Body of pancreas (tissue), 4 donors: ENCODE measurements at regions not wholly inside any gene's neighbourhood (a gene's known extent, or its start where the extent isn't known, plus 50 kb on each side); places are given as distances from the start of the nearest gene placed in this dataset.

Source experiments
- ATAC-seq: fragments of 150-250 bp; one replicate; pipeline ENCODE4 v1.9.1; 2016
- DNase-seq, 4 donors: peaks; one replicate each; pipeline ENCODE4 v3.0.0-alpha.2; 2019
- H3K27ac ChIP-seq, 4 donors: fragments of 200-600 bp; sonication (generic); 1 replicate in 3 of 4; 2 replicates in 1 of 4; pipeline versions ENCODE4 v1.5.1 to v1.6.1; 2016 to 2019; ENCODE audit warnings: mild to moderate bottlenecking in 1 of 4, mixed read lengths in 1 of 4, moderate library complexity in 1 of 4
- H3K27me3 ChIP-seq, 2 donors: fragments of 200-600 bp; sonication (generic); one replicate each; pipeline ENCODE4 v1.6.0; 2016; ENCODE audit warnings: mild to moderate bottlenecking in 1 of 2
- H3K36me3 ChIP-seq, 2 donors: fragments of 200-600 bp; sonication (generic); replicated peaks in 1 of 2; 2 replicates each; pipeline ENCODE4 v1.5.1; 2016; ENCODE audit warnings: low read depth in 2 of 2; ENCODE audit not compliant: insufficient read depth in 1 of 2
- H3K4me1 ChIP-seq: fragments of 200-600 bp; sonication (generic); one replicate; pipeline ENCODE4 v1.6.0; 2016
- H3K4me3 ChIP-seq, 2 donors: fragments of 200-600 bp; sonication (generic); 1 replicate in 1 of 2; 2 replicates in 1 of 2; pipeline ENCODE4 v1.5.1; 2016 to 2019
- H3K9me3 ChIP-seq, 3 donors: fragments of 200-600 bp; sonication (generic); 1 replicate in 2 of 3; 2 replicates in 1 of 3; pipeline ENCODE4 v1.5.1; 2016
- CTCF ChIP-seq, 7 experiments: fragments of 450-650 bp in 4 of 7; fragments of 200-600 bp in 3 of 7; sonication (generic) in 3 of 7; IDR thresholded peaks; one replicate each; pipeline ENCODE4 v1.5.1; 2016 to 2019; ENCODE audit warnings: antibody characterized with exemption in 7 of 7
- POLR2A ChIP-seq, 3 donors: fragments of 450-650 bp; IDR thresholded peaks; one replicate each; pipeline ENCODE4 v1.6.1; 2016; ENCODE audit warnings: antibody characterized with exemption in 3 of 3, mild to moderate bottlenecking in 2 of 3
- WGBS, 2 donors: methylation state at CpG; one replicate each; pipeline ENCODE4 v1.1.5; 2017; 5-methylcytosine and 5-hydroxymethylcytosine counted together
- intact Hi-C: fragments of 100-400 bp; cut with DNase I; formaldehyde crosslinking; loops from one replicate; pipeline ENCODE4 v1.15.1; 2023

DNA sequence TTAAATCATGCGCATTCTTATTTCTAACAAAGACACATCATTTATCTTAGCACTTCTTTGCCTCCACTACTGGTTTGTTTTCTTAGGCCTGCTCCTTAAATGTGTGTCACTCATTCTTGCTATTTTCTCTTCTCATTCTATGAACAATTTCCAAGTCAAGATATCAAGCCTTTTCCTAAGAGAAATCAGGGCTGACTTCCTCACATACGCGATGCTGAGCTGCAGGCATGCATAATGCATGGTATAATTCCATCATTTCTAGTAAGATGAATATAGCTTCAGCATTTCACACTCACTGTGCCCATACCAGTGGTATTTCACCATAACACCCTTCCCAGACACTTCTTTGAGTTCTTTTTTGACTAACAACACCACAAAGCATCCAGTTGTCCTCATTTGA lies 838.9 kb upstream of the DDX18 start:
- Histone ChIP-seq H3K9me3 (peaks cover 0 to 2% (median 0%) of the 10 kb centered on the region in 3 donors), H3K4me1 (no peaks in the 10 kb centered on the region), H3K36me3 (no peaks in the 10 kb centered on the region), H3K27me3 (no peaks in the 10 kb centered on the region), H3K4me3 (no peak overlapping the region), H3K27ac (no peak overlapping the region)
- no peak for DNase-seq
- ATAC-seq: no peak
- intact Hi-C loops: no loop called here
- WGBS, 2 donors: 88 to 92% methylated on average over 3 of the region's 3 CpGs
- TF ChIP-seq POLR2A (IDR thresholded peaks at IDR 0.05): no peak
- no peak for TF ChIP-seq CTCF (IDR thresholded peaks at IDR 0.05)

- 72 to 80% methylated on average over 2 of the region's 2 CpGs for WGBS, 2 donors
- DNase-seq (no peak), ATAC-seq (no peak)
Measured at GRCh38 chr2:116979916-116980764, 834.4 kb upstream of the DDX18 start.

GRCh38 chr2:116987447-116987846 lies 827.0 kb upstream of the DDX18 start:
- TF ChIP-seq CTCF (IDR thresholded peaks at IDR 0.05) (no peak), POLR2A (IDR thresholded peaks at IDR 0.05) (no peak)
- intact Hi-C loops: no loop called here
- Histone ChIP-seq H3K4me3 (no peak overlapping the region), H3K9me3 (no peaks in the 10 kb centered on the region), H3K27me3 (no peaks in the 10 kb centered on the region), H3K36me3 (no peaks in the 10 kb centered on the region), H3K27ac (no peak overlapping the region), H3K4me1 (no peaks in the 10 kb centered on the region)
- 59 to 80% methylated on average over 4 of the region's 4 CpGs for WGBS, 2 donors
- no peak for DNase-seq
- no peak for ATAC-seq

More at GRCh38 chr2:116979916-116980764, 834.4 kb upstream of the DDX18 start:
- Histone ChIP-seq H3K27me3 (no peaks in the 10 kb centered on the region), H3K27ac (no peak overlapping the region), H3K4me3 (no peak overlapping the region), H3K9me3 (peaks cover 0 to 4% (median 0%) of the 10 kb centered on the region in 3 donors), H3K36me3 (no peaks in the 10 kb centered on the region), H3K4me1 (no peaks in the 10 kb centered on the region)
- TF ChIP-seq POLR2A (IDR thresholded peaks at IDR 0.05) (no peak), CTCF (IDR thresholded peaks at IDR 0.05) (no peak)
- intact Hi-C loops: no loop called here

- H3K4me1 ChIP-seq: no peaks in the 10 kb centered on the region
- ATAC-seq: no peak
- no peak for DNase-seq
- H3K9me3 ChIP-seq: no peaks in the 10 kb centered on the region
- no peaks in the 10 kb centered on the region for H3K36me3 ChIP-seq
- intact Hi-C loops: no loop called here
- no peak overlapping the region for H3K4me3 ChIP-seq
- no peaks in the 10 kb centered on the region for H3K27me3 ChIP-seq
- no peak overlapping the region for H3K27ac ChIP-seq
- TF ChIP-seq POLR2A (IDR thresholded peaks at IDR 0.05) (no peak), CTCF (IDR thresholded peaks at IDR 0.05) (no peak)
Measured at GRCh38 chr2:116988303-116988702, 826.2 kb upstream of the DDX18 start.

- no peak overlapping the region for H3K27ac ChIP-seq
- 50 to 58% methylated on average over 1 of the region's 1 CpG for WGBS, 2 donors
Measured at GRCh38 chr2:117019357-117019756, 795.1 kb upstream of the DDX18 start.

More at GRCh38 chr2:117019357-117019756, 795.1 kb upstream of the DDX18 start:
- intact Hi-C loops: no loop called here
- TF ChIP-seq POLR2A (IDR thresholded peaks at IDR 0.05): no peak
- no peak for TF ChIP-seq CTCF (IDR thresholded peaks at IDR 0.05)
- ATAC-seq: no peak
- H3K27me3 ChIP-seq: no peaks in the 10 kb centered on the region
- no peaks in the 10 kb centered on the region for H3K4me1 ChIP-seq
- H3K9me3 ChIP-seq: no peaks in the 10 kb centered on the region
- H3K36me3 ChIP-seq: no peaks in the 10 kb centered on the region
- no peak for DNase-seq
- H3K4me3 ChIP-seq: no peak overlapping the region
